A549 (cell line): ENCODE measurements at regions not wholly inside any gene's neighbourhood (a gene's known extent, or its start where the extent isn't known, plus 50 kb on each side); places are given as distances from the start of the nearest gene placed in this dataset.

Experiments
- ATAC-seq, 2 experiments: fragments of 200-7000 bp in 1 of 2; fragments of >200 bp in 1 of 2; cut with Nextera tagmentation in 1 of 2; cut with Tn5 transposase in 1 of 2; 3 replicates each; pipeline versions ENCODE4 v1.8.0 to v1.9.1; 2018 to 2020; ENCODE audit warnings: mild to moderate bottlenecking in 1 of 2, moderate library complexity in 1 of 2
- CTCF ChIA-PET: fragments of 300-600 bp; sonication (Branson Sonifier 250); formaldehyde crosslinking; extraction: SDS; loops from one replicate; lab custom pipeline; 2021; ENCODE audit warnings: antibody characterized with exemption, inconsistent platforms; lab: Yijun Ruan, JAX
- POLR2A ChIA-PET: fragments of 350-600 bp; formaldehyde crosslinking; extraction: SDS; loops from one replicate; lab custom pipeline; 2021; ENCODE audit warnings: antibody characterized with exemption, inconsistent platforms; lab: Yijun Ruan, JAX
- DNase-seq, 2 experiments: peaks; one replicate each; pipeline versions ENCODE4 v3.0.0 to v3.0.0-alpha.2; 2011 to 2016; ENCODE audit warnings: low read depth in 1 of 2, low spot score in 1 of 2
- FAIRE-seq: peaks from 2 replicates; lab custom pipeline; 2011; peaks lifted over from hg19 to GRCh38; lab: Jason Lieb, UNC
- H3K27ac ChIP-seq, 2 experiments: fragments of >200 bp; sonication (Bioruptor Twin); formaldehyde crosslinking; 3 replicates each; pipeline ENCODE4 v1.5.1; 2016 to 2017
- H3K4me1 ChIP-seq: fragments of >200 bp; sonication (Bioruptor Twin); formaldehyde crosslinking; 3 replicates; pipeline ENCODE4 v1.6.1; 2016
- H3K4me2 ChIP-seq: fragments of >200 bp; sonication (Bioruptor Twin); formaldehyde crosslinking; 3 replicates; pipeline ENCODE4 v1.6.1; 2016
- H3K4me3 ChIP-seq: fragments of >200 bp; sonication (Bioruptor Twin); formaldehyde crosslinking; 3 replicates; pipeline ENCODE4 v1.5.1; 2016
- H3K9me3 ChIP-seq: fragments of >200 bp; sonication (Bioruptor Twin); formaldehyde crosslinking; 3 replicates; pipeline ENCODE4 v1.6.1; 2016
- ATOH8 ChIP-seq: fragments of 250-450 bp; sonication (Bioruptor Pico); IDR thresholded peaks from 2 replicates; pipeline ENCODE4 v1.5.0; 2020; ENCODE audit warnings: low read depth, mild to moderate bottlenecking, moderate library complexity
- BCL3 ChIP-seq: fragments of >200 bp; sonication (Bioruptor Twin); formaldehyde crosslinking; IDR thresholded peaks from 3 replicates; pipeline ENCODE4 v1.6.1; 2016
- CTCF ChIP-seq: fragments of >200 bp; sonication (Bioruptor Twin); formaldehyde crosslinking; IDR thresholded peaks from 3 replicates; pipeline ENCODE4 v1.5.1; 2016
- EHF ChIP-seq: fragments of 250-450 bp; sonication (Bioruptor Pico); IDR thresholded peaks from 2 replicates; pipeline ENCODE4 v1.5.0; 2020; ENCODE audit warnings: mild to moderate bottlenecking
- ELK1 ChIP-seq: fragments of 150-350 bp; IDR thresholded peaks from 2 replicates; pipeline ENCODE4 v1.6.1; 2014; ENCODE audit warnings: low read depth, mild to moderate bottlenecking, low read length
- ESRRA ChIP-seq: fragments of 150-350 bp; IDR thresholded peaks from 2 replicates; pipeline ENCODE4 v1.6.1; 2014; ENCODE audit warnings: mild to moderate bottlenecking, low read length, borderline replicate concordance
- FOSB ChIP-seq: fragments of 250-450 bp; sonication (Bioruptor Pico); IDR thresholded peaks from 2 replicates; pipeline ENCODE4 v1.5.0; 2020; ENCODE audit warnings: mild to moderate bottlenecking, moderate library complexity
- FOSL2 ChIP-seq, 2 experiments: fragments of 450-650 bp in 1 of 2; fragments of >200 bp in 1 of 2; sonication (Bioruptor Twin) in 1 of 2; formaldehyde crosslinking; IDR thresholded peaks; 2 replicates each; pipeline versions ENCODE4 v1.5.0 to v1.6.1; 2016 to 2020; ENCODE audit warnings: mild to moderate bottlenecking in 1 of 2, moderate library complexity in 1 of 2
- GATA3 ChIP-seq: IDR thresholded peaks from 2 replicates; pipeline ENCODE4 v1.6.1; 2012; ENCODE audit warnings: borderline replicate concordance
- HDAC2 ChIP-seq: fragments of 200-600 bp; sonication (generic); IDR thresholded peaks from 2 replicates; pipeline ENCODE4 v1.6.1; 2016
- HOXA7 ChIP-seq: fragments of 250-450 bp; sonication (Bioruptor Pico); IDR thresholded peaks from 2 replicates; pipeline ENCODE4 v1.5.0; 2020; ENCODE audit warnings: mild to moderate bottlenecking, moderate library complexity
- JUNB ChIP-seq: fragments of >200 bp; sonication (Bioruptor Twin); formaldehyde crosslinking; IDR thresholded peaks from 2 replicates; pipeline ENCODE4 v1.6.1; 2016
- MAFK ChIP-seq: fragments of 450-650 bp; IDR thresholded peaks from 2 replicates; pipeline ENCODE4 v1.6.1; 2014; ENCODE audit not compliant: partially characterized antibody
- MAZ ChIP-seq: fragments of 150-350 bp; IDR thresholded peaks from 2 replicates; pipeline ENCODE4 v1.6.1; 2014; ENCODE audit warnings: antibody characterized with exemption, low read depth, low read length, borderline replicate concordance
- NFE2L2 ChIP-seq: fragments of 150-350 bp; conservative IDR thresholded peaks from 2 replicates; pipeline ENCODE4 v1.6.1; 2014; ENCODE audit warnings: low read length
- PBX3 ChIP-seq: IDR thresholded peaks from 2 replicates; pipeline ENCODE4 v1.6.1; 2012
- RCOR1 ChIP-seq: fragments of 150-350 bp; IDR thresholded peaks from 2 replicates; pipeline ENCODE4 v1.6.1; 2014; ENCODE audit warnings: antibody characterized with exemption, low read length, low read depth
- REST ChIP-seq: fragments of 200-600 bp; sonication (generic); IDR thresholded peaks from 2 replicates; pipeline ENCODE4 v1.6.1; 2016; ENCODE audit warnings: antibody characterized with exemption, mild to moderate bottlenecking, moderate library complexity
- SMC3 ChIP-seq: fragments of >200 bp; sonication (Bioruptor Twin); formaldehyde crosslinking; IDR thresholded peaks from 3 replicates; pipeline ENCODE4 v1.6.1; 2018; ENCODE audit warnings: inconsistent platforms
- TP53 ChIP-seq: fragments of 250-450 bp; sonication (Bioruptor Pico); IDR thresholded peaks from 2 replicates; pipeline ENCODE4 v1.5.0; 2021; ENCODE audit warnings: mild to moderate bottlenecking, moderate library complexity
- ZC3H11A ChIP-seq: fragments of 450-650 bp; IDR thresholded peaks from 2 replicates; pipeline ENCODE4 v1.6.1; 2014; ENCODE audit warnings: antibody characterized with exemption, mild to moderate bottlenecking
- ZNF302 ChIP-seq: fragments of 250-450 bp; sonication (Bioruptor Pico); IDR thresholded peaks from 2 replicates; pipeline ENCODE4 v1.9.0; 2021; ENCODE audit warnings: inconsistent platforms, mild to moderate bottlenecking, moderate library complexity
- WGBS: methylation state at CpG from one replicate; pipeline ENCODE4 v1.1.6; 2017; ENCODE audit errors: missing lambda C conversion rate; 5-methylcytosine and 5-hydroxymethylcytosine counted together

- peaks cover 8% of the 10 kb centered on the region for H3K4me1 ChIP-seq
- FAIRE-seq: no peak
- POLR2A ChIA-PET: no interaction called here
- DNase-seq: no peak
- no peak for ATAC-seq
- H3K4me2 ChIP-seq: peak overlapping the region; percentile 29; the same call in 2 of the 3 replicates
- no peaks in the 10 kb centered on the region for H3K9me3 ChIP-seq
- H3K27ac ChIP-seq: 0 out of 6 replicates have a peak overlapping the region, but pooled peaks of 1 of the 2 experiments have one; percentile 32
- H3K4me3 ChIP-seq: no peak overlapping the region
- no peak for TF ChIP-seq TP53 (CRISPR knock-in tag)
- TF ChIP-seq HDAC2: no peak
- no peak for TF ChIP-seq SMC3
- no peak for TF ChIP-seq MAFK
- no peak for TF ChIP-seq PBX3
- TF ChIP-seq CTCF: no peak
- no peak for TF ChIP-seq HOXA7
- CTCF ChIA-PET: no interaction called here
Observed at GRCh38 chr7:19915596-19915995, 142.2 kb upstream of the TMEM196 start.

GRCh38 chr7:19914866-19915265, 141.4 kb upstream of the TMEM196 start:
- 89% methylated on average over 1 of the region's 1 CpG for WGBS
- Histone ChIP-seq H3K4me1 (peaks cover 8% of the 10 kb centered on the region), H3K4me2 (no peak overlapping the region), H3K9me3 (peaks cover 2% of the 10 kb centered on the region; the same call in 1 of the 3 replicates), H3K27ac (no peak overlapping the region), H3K4me3 (no peak overlapping the region)
- CTCF ChIA-PET: no interaction called here
- POLR2A ChIA-PET: no interaction called here
- FAIRE-seq (peak; percentile 39), DNase-seq (no peak), ATAC-seq (no peak)
- no peak for TF ChIP-seq ELK1
- TF ChIP-seq RCOR1: no peak
- TF ChIP-seq TP53 (CRISPR knock-in tag): no peak
- no peak for TF ChIP-seq ATOH8 (CRISPR knock-in tag)
- TF ChIP-seq GATA3: no peak
- TF ChIP-seq ZNF302: no peak
- no peak for TF ChIP-seq ESRRA
- no peak for TF ChIP-seq REST
- TF ChIP-seq FOSB (CRISPR knock-in tag): no peak
- TF ChIP-seq BCL3: no peak
- no peak for TF ChIP-seq CTCF
- no peak for TF ChIP-seq NFE2L2
- no peak for TF ChIP-seq EHF (CRISPR knock-in tag)
- TF ChIP-seq JUNB: no peak
- TF ChIP-seq MAZ: no peak
- no peak for TF ChIP-seq FOSL2 (IDR thresholded peaks at IDR 0.05)
- no peak for TF ChIP-seq FOSL2 (CRISPR knock-in tag; IDR thresholded peaks at IDR 0.05)
- no peak for TF ChIP-seq ZC3H11A
